ENCODE measurements at regions not wholly inside any gene's neighbourhood (a gene's known extent, or its start where the extent isn't known, plus 50 kb on each side); places are given as distances from the start of the nearest gene placed in this dataset.

DNA sequence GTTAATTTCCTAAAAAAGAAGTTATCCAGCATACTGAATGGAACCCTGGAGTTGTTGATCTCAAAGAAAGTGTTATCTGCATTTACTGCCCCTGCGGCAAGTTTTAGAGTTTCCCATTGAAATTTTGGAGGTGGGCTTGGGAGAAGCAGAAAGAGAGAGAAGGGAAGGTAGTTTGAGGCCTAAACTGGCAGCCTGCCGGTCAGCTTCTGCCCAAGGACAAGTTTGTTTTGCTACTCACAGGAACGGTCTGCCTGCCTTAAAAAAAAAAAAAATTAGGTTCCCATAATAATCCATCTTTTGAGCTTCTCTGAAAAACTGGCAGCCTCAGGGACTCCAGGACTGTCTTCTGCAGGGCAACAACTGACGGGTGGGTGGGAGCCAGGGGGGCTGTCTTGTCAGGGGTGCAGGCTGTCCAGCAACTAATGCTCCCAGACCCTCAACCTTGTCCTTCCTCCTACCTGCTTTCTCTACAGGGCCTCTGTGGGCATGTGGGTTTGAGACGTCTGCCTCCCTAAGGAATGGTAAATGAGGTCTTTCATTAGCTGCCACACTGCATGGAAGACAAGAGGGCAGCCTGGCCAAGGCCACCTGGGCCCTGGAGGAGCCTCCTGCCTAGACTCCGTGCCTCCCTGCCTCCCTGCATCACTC, 176.1 kb upstream of the KCNG1 start:
- TF ChIP-seq CTCF (IDR thresholded peaks at IDR 0.05) (no peak), POLR2A (IDR thresholded peaks at IDR 0.05) (no peak)

All from adrenal gland (tissue), 5 donors.